ENCODE measurements at regions not wholly inside any gene's neighbourhood (a gene's known extent, or its start where the extent isn't known, plus 50 kb on each side); places are given as distances from the start of the nearest gene placed in this dataset.

GRCh38 chr5:75951158-75951557 is 132.0 kb upstream of the SV2C start:
- TF ChIP-seq CTCF (IDR thresholded peaks at IDR 0.05) (no peak), POLR2A (IDR thresholded peaks at IDR 0.05) (no peak), POLR2AphosphoS5 (IDR thresholded peaks at IDR 0.05) (no peak)
